KMS-11 (cell line): ENCODE measurements at regions not wholly inside any gene's neighbourhood (a gene's known extent, or its start where the extent isn't known, plus 50 kb on each side); places are given as distances from the start of the nearest gene placed in this dataset.
"Not testable (repeated sequence)": the region's sequence is repeated elsewhere in the genome, so short reads cannot be mapped to it uniquely, and the experiment has no call there.

Experiments
- H2AFZ ChIP-seq: fragments of 200-600 bp; sonication (generic); 2 replicates; pipeline ENCODE4 v1.6.1; 2016; ENCODE audit warnings: antibody characterized with exemption, mixed run types, low read depth
- H3K27ac ChIP-seq: fragments of 200-600 bp; sonication (generic); 2 replicates; pipeline ENCODE4 v1.6.1; 2016; ENCODE audit warnings: mild to moderate bottlenecking, mixed run types
- H3K27me3 ChIP-seq: fragments of 200-600 bp; sonication (generic); 2 replicates; pipeline ENCODE4 v1.6.1; 2017; ENCODE audit warnings: mild to moderate bottlenecking, low read depth, mixed run types, moderate library complexity; ENCODE audit not compliant: insufficient read depth
- H3K36me3 ChIP-seq: fragments of 200-600 bp; sonication (generic); 2 replicates; pipeline ENCODE4 v1.6.1; 2017; ENCODE audit warnings: mild to moderate bottlenecking, mixed run types; ENCODE audit not compliant: insufficient read depth
- H3K4me1 ChIP-seq: fragments of 200-600 bp; sonication (generic); 2 replicates; pipeline ENCODE4 v1.6.1; 2016; ENCODE audit warnings: mild to moderate bottlenecking, low read depth, mixed run types; ENCODE audit not compliant: poor library complexity, severe bottlenecking
- H3K4me2 ChIP-seq: fragments of 200-600 bp; sonication (generic); 2 replicates; pipeline ENCODE4 v1.7.0; 2016; ENCODE audit warnings: mild to moderate bottlenecking, mixed run types
- H3K4me3 ChIP-seq: fragments of 200-600 bp; sonication (generic); IDR thresholded peaks from 2 replicates; pipeline ENCODE4 v1.6.1; 2017; ENCODE audit warnings: low read depth, low read length, mixed read lengths; ENCODE audit not compliant: insufficient read depth
- H3K79me2 ChIP-seq: fragments of 200-600 bp; sonication (generic); 2 replicates; pipeline ENCODE4 v1.6.1; 2016; ENCODE audit warnings: low read depth, mixed run types; ENCODE audit not compliant: insufficient read depth
- H3K9ac ChIP-seq: fragments of 200-600 bp; sonication (generic); 2 replicates; pipeline ENCODE4 v1.6.1; 2016; ENCODE audit warnings: mild to moderate bottlenecking, mixed run types
- H4K20me1 ChIP-seq: fragments of 200-600 bp; sonication (generic); 2 replicates; pipeline ENCODE4 v1.6.1; 2016; ENCODE audit warnings: mild to moderate bottlenecking, mixed run types; ENCODE audit not compliant: insufficient read depth
- TF ChIP-seq, protein P1 (sequence below): fragments of 200-600 bp; sonication (generic); conservative IDR thresholded peaks from 2 replicates; pipeline ENCODE4 v1.6.1; 2017; ENCODE audit warnings: low read depth, mild to moderate bottlenecking, antibody characterized with exemption, low read length, moderate library complexity, mixed read lengths

DNA sequence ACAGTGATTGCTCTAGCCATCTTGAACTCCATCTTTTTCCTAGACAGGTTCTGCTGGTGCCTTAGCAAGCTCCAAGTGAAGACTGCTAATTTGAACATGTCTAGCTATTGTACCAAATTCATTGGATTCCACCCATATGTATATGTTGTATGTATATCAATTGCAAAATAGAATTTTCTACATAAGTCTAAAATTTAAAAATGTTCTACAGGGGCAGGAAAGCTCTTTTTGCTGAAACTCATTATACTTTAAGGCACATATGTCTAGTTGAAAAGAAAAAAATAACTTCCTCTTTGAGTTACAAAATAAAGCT, 845.3 kb downstream of the MCTP2 start:
- Histone ChIP-seq H3K79me2 (no peaks in the 10 kb centered on the region), H3K36me3 (no peaks in the 10 kb centered on the region), H2AFZ (no peak overlapping the region), H3K4me1 (no peaks in the 10 kb centered on the region), H4K20me1 (no peaks in the 10 kb centered on the region), H3K9ac (no peak overlapping the region), H3K4me3 (no peak overlapping the region), H3K27ac (no peak overlapping the region), H3K27me3 (no peaks in the 10 kb centered on the region), H3K4me2 (no peak overlapping the region)
- TF ChIP-seq, protein P1, sequence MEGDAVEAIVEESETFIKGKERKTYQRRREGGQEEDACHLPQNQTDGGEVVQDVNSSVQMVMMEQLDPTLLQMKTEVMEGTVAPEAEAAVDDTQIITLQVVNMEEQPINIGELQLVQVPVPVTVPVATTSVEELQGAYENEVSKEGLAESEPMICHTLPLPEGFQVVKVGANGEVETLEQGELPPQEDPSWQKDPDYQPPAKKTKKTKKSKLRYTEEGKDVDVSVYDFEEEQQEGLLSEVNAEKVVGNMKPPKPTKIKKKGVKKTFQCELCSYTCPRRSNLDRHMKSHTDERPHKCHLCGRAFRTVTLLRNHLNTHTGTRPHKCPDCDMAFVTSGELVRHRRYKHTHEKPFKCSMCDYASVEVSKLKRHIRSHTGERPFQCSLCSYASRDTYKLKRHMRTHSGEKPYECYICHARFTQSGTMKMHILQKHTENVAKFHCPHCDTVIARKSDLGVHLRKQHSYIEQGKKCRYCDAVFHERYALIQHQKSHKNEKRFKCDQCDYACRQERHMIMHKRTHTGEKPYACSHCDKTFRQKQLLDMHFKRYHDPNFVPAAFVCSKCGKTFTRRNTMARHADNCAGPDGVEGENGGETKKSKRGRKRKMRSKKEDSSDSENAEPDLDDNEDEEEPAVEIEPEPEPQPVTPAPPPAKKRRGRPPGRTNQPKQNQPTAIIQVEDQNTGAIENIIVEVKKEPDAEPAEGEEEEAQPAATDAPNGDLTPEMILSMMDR, result no peak

DNA sequence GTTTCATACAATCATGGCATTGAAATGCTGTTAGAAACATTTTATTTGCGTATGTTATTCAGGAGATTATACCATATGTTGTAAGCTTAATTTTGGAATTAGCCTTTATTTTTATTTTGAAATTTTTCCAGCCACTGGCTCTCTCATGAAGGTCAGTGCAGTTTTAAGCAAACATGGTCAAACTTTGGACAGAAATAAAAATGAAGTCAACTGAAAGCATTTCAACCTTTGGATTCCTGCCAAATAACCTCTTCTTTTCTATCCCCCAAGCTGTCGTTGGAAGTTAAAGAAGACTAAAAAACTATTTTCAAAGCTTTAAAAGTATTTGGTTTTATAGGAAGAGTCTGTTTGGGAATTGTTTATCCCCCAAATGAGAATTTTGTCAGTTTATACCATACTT, 846.6 kb downstream of the MCTP2 start:
- no peaks in the 10 kb centered on the region for H3K79me2 ChIP-seq
- no peaks in the 10 kb centered on the region for H3K4me1 ChIP-seq
- TF ChIP-seq, protein P1, result no peak
- no peaks in the 10 kb centered on the region for H3K27me3 ChIP-seq
- no peaks in the 10 kb centered on the region for H4K20me1 ChIP-seq
- no peak overlapping the region for H2AFZ ChIP-seq
- no peaks in the 10 kb centered on the region for H3K36me3 ChIP-seq
- no peak overlapping the region for H3K27ac ChIP-seq
- no peak overlapping the region for H3K4me3 ChIP-seq
- H3K9ac ChIP-seq, result no peak overlapping the region
- no peak overlapping the region for H3K4me2 ChIP-seq

DNA sequence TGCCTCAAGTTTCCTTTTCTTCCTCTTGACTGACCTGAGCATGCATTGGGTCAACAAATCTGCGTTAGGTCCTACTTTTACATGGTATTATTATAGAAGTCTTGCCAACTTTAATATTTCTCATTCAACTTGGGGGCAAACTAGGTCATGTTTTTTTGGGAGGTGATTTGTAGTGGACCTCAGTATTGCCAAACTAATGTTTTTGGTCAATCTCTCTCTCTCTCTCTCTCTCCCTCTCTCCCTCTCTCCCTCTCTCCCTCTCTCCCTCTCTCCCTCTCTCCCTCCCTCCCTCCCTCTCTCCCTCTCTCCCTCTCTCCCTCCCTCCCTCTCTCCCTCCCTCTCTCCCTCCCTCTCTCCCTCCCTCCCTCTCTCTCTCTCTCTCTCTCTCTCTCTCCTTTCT, 848.9 kb downstream of the MCTP2 start:
- not testable (repeated sequence) for H3K4me1 ChIP-seq, H2AFZ ChIP-seq, H3K9ac ChIP-seq, H3K27me3 ChIP-seq, H3K4me3 ChIP-seq, H4K20me1 ChIP-seq, H3K79me2 ChIP-seq, H3K36me3 ChIP-seq, H3K27ac ChIP-seq, H3K4me2 ChIP-seq

DNA sequence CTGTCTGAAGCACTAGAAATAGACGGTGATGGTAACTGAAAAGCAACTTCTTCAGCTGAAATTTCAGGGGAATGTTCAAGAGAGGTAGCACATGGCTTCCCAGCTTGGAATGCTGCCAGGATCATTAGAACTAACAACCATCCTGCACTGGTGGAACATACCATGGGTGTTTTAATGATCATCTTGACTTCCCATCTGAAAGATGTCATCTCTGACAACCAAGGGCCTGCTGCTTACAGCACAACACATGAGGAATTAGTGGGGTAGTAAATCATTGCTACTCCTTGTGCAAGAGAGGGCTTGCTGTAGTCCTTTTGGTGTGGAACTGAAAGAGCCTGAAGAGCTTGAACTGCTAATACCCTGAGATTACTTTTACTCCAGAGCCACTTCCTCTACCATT, 853.7 kb downstream of the MCTP2 start:
- H3K27ac ChIP-seq, result no peak overlapping the region
- no peak overlapping the region for H3K4me3 ChIP-seq
- no peaks in the 10 kb centered on the region for H3K27me3 ChIP-seq
- H3K4me2 ChIP-seq, result no peak overlapping the region
- no peak overlapping the region for H2AFZ ChIP-seq
- H3K36me3 ChIP-seq, result no peaks in the 10 kb centered on the region
- TF ChIP-seq, protein P1, result no peak
- no peaks in the 10 kb centered on the region for H4K20me1 ChIP-seq
- H3K4me1 ChIP-seq, result no peaks in the 10 kb centered on the region
- no peaks in the 10 kb centered on the region for H3K79me2 ChIP-seq
- no peak overlapping the region for H3K9ac ChIP-seq

DNA sequence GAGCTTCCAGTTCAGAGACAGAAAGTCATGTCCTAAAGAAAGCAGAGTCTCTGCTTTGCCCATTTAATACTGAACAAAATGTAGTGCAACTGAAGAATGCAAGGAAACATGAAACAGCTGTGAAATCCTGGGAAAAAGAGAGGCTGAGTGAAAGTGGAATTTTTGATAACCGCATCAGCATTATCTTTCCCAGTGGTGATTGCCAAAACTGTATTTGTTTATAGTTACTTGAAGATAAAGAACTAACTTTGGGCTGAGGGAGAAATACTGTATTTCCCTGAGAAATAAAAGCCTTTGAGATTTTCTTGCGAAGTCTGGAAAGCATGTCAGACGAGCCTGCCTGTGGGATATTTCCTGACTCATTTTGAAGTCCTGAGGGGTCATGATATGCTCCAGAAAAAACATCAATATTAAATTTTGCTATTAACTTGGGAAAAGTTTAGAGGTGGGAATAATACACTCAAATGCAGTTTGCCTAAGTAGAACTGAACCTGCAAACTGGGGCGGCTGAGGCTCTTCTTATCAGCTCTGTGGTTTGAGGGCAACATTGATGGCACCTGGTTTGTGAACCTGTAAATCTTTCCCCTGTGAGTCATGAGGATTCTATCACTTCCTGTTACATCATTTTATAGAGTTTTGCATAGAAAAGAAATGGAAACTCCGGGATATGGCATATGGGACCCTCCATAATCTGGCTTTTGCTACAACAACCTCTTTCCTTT, 855.3 kb downstream of the MCTP2 start:
- Histone ChIP-seq H4K20me1 (no peaks in the 10 kb centered on the region), H3K9ac (no peak overlapping the region), H3K4me3 (no peak overlapping the region), H3K27me3 (no peaks in the 10 kb centered on the region), H3K27ac (no peak overlapping the region), H3K79me2 (no peaks in the 10 kb centered on the region), H3K36me3 (no peaks in the 10 kb centered on the region), H2AFZ (no peak overlapping the region), H3K4me1 (no peaks in the 10 kb centered on the region), H3K4me2 (no peak overlapping the region)
- TF ChIP-seq, protein P1, result no peak
